Transverse colon (tissue), 3 donors: ENCODE measurements at regions not wholly inside any gene's neighbourhood (a gene's known extent, or its start where the extent isn't known, plus 50 kb on each side); places are given as distances from the start of the nearest gene placed in this dataset.

ENCODE experiments used
- POLR2A ChIP-seq: fragments of 450-650 bp; IDR thresholded peaks from one replicate; pipeline ENCODE4 v1.6.1; 2016; ENCODE audit warnings: antibody characterized with exemption, mild to moderate bottlenecking, moderate library complexity
- TF ChIP-seq, protein P1 (sequence below), 5 experiments: fragments of 200-600 bp in 3 of 5; fragments of 450-650 bp in 2 of 5; sonication (generic) in 3 of 5; IDR thresholded peaks; 1 replicate in 2 of 5; 2 replicates in 3 of 5; pipeline ENCODE4 v1.5.1; 2016 to 2017; ENCODE audit warnings: antibody characterized with exemption in 5 of 5, inconsistent platforms in 3 of 5, mild to moderate bottlenecking in 2 of 5, moderate library complexity in 1 of 5

DNA sequence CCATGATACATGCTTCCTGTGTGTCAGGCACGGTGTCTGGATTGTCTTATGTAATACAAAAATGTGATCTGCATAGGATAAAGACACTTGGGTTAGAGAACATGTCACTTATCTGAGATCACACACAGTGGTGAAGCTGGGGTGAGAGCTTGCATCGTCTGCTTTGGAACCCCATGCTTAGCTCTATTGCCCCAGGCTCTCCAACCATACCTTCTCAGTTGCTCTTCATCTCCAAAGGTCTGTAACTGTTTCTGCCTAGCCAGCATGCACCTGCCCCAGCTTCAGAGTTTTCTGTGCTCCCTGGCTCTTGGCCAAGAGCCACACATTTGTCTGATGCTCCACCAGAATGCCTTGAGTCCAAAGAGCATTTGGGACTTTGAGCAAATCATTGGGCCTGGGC, 93.9 kb upstream of the COG2 start:
- TF ChIP-seq, protein P1, sequence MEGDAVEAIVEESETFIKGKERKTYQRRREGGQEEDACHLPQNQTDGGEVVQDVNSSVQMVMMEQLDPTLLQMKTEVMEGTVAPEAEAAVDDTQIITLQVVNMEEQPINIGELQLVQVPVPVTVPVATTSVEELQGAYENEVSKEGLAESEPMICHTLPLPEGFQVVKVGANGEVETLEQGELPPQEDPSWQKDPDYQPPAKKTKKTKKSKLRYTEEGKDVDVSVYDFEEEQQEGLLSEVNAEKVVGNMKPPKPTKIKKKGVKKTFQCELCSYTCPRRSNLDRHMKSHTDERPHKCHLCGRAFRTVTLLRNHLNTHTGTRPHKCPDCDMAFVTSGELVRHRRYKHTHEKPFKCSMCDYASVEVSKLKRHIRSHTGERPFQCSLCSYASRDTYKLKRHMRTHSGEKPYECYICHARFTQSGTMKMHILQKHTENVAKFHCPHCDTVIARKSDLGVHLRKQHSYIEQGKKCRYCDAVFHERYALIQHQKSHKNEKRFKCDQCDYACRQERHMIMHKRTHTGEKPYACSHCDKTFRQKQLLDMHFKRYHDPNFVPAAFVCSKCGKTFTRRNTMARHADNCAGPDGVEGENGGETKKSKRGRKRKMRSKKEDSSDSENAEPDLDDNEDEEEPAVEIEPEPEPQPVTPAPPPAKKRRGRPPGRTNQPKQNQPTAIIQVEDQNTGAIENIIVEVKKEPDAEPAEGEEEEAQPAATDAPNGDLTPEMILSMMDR (IDR thresholded peaks at IDR 0.05) = no peak
- TF ChIP-seq POLR2A = no peak
